Right kidney (tissue), 1 donor: ENCODE measurements at regions not wholly inside any gene's neighbourhood (a gene's known extent, or its start where the extent isn't known, plus 50 kb on each side); places are given as distances from the start of the nearest gene placed in this dataset.

Source experiments
- DNase-seq: peaks from one replicate; pipeline ENCODE4 v3.0.0-alpha.2; 2016

DNA sequence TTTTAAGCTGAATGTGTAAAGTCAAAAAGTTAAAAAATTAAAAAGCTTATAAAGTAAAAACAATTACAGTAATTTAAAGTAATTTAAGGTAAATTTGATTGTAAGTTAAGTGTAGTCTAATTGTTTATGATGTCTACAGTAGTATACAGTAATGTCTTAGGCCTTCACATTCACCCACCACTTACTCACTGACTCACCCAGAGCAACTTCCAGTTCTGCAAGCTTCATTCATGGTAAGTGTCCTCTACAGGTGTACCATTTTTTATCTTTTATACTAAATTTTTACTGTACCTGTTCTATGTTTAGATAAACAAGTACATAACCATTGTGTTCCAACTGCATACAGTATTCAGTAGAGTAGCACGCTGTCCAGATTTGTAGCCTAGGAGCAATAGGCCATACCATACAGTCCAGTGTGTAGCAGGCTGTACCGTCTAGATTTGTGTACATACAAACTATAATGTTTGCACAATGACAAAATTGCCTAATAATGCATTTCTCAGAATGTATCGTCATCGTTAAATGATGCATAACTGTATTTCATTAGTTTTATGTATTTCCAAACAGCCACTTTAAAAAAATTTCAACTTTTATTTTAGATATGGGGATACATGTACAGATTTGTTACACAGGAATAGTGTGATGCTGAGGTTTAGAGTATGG lies 319.3 kb downstream of the DYSF start:
- DNase-seq, result no peak

DNA sequence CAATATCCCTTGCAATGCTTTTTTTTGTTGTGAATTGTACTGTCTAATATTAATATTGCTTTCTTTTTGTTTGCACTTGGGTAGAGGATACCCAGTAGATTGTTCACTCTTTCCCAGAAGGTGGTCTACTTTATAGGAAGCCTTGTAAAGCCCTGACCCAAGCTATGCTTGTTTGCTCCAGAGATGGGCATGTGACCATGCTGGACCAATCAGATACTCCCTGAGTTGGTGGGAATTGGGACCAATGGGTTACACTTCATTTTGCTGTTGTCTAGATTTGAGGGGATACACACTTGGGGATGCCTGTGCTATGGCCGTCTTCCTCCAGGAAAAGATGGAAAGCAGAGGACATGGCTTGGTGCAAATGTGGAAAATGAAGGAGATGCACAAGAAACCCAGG lies 314.3 kb downstream of the DYSF start:
- no peak for DNase-seq

DNA sequence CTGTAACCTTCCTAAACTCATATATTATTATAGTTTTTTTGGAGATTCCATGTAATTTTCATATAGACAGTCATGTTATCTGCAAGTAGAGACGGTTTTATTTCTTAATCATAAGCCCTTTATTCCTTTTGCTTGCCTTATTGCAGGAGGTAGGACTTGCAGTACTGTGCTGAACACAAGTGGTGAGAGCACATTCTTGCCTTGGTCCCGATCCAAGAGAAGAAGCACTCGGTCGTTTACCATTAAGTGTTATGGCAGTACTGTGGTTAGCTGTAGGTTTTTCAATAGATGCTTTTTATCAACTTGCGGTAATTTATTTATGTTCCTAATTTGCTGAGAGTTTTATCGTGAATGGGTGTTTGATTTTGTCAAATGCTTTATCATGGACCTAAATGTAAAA lies 305.7 kb downstream of the DYSF start:
- DNase-seq, result no peak

DNA sequence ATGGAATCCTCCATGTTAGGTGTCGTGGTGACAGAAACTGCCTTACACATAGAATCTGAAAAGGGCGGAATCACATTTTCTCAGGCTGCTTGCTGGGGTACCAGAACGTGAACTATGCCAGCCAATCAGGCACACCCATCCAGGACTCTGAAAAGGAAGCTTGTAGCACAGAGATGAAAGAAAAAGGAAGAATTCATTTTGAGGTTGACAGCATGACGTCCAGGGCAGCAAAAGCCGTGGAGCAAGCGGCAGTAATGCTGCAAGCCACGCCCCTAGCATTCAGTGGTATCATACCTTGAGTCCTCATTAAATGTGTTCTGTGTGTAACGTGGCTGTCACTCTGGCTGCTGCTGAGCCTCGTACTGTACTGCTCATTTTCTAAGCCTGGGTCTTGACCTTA lies 304.0 kb downstream of the DYSF start:
- DNase-seq, result no peak

DNA sequence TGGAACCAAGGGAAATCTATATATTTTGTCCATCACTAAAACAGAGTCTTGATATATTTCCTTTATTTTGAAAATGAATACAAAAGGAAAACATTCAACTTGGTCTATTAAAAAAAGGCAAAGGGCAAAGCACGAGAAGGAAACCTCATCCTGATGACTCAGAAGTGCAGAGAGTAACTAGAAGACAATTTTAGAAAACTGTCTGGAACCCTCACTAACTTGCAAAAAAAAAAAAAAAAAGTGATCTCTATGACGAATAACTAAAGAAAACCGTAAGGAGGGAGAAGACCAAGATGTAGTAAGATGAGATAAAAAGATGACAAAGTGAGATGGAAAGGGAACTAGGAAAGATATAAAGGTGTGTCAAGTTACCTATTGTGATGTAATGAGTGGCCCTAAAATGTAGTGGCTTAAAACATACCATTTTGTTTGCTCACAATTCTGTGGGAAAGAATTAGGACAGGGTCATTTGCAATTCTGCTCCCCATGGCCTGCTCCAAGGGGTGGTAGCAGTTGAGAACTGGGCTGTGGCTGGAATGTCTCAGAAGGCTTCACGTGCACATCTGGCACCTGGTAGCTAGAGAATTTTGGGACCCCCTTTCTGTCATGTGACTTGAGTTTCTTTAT lies 303.0 kb downstream of the DYSF start:
- no peak for DNase-seq

DNA sequence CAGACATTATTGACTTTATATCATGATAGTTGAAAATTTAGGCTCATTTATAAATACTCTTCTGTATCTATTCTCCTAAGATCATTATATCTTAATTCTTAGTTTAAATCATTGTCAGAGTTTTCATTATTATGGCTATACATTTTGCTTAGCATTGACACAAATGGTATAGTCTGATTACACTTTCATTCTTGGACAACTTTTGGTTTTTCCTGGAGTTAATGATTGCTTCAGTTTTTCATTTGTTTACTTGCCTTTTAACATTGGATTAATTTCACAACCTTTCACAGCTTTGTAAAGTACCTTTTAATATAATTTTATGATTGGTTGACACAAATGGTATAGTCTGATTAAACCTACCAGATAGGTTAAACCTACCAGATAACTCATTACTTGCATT lies 298.2 kb downstream of the DYSF start:
- no peak for DNase-seq

DNA sequence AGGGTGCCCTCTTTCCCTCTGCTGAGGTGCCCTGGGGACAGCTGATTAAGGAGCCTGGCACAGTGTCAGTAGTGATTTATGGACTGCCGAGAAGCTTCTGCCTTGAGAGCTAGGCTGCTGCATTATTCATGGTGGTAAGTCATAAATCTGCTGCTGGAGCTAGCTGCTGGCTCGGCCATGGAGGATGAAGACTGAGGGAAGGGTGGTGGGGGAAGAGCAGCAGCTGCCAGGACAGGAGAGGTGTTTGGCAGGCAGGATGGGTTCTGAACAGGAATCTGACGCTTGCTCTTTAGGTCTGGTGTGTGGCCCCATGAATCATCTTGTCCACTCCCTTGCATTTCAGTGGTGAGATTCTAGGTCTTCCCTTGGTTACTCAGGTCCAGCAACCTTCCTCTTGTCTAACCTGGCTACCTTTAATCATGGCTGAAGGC lies 296.3 kb downstream of the DYSF start:
- no peak for DNase-seq

DNA sequence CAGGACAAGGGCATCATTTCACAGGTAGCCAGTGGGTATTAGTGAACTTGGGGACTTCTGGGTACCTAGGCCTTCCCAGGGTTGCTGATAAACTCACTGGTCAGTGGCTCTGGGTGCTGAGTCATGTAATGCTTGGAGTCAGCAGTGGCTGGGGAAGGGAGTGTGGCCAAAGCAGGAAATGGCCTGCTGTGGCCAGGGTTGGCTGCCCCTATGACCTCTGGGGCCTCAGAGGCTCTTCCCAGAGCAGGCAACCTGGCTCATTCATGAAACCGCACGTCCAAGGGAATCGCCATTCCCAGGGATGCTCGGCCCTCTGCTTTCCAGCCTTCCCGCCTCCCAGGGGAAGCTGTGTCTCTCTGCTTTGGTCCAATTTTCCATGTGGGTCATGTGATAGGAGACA lies 294.9 kb downstream of the DYSF start:
- no peak for DNase-seq

DNA sequence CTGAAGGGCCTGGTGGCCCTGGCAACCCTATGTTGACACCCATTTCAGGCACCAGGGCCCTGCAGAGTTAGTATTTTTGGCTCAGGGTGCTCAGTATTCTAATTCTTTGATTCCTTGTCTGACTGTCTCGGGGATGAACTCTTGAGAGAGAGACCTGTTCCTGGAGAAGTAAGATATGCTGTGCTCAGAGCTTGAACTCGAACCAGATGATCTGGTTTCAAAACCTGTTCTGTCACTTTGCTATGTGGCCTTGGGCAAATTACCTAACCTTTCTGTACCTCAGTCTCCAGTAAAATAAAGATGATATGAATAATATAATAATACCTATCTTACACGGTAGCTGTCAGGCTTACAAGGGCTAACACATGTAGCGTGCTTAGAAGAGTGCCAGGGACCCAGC lies 294.2 kb downstream of the DYSF start:
- no peak for DNase-seq

DNA sequence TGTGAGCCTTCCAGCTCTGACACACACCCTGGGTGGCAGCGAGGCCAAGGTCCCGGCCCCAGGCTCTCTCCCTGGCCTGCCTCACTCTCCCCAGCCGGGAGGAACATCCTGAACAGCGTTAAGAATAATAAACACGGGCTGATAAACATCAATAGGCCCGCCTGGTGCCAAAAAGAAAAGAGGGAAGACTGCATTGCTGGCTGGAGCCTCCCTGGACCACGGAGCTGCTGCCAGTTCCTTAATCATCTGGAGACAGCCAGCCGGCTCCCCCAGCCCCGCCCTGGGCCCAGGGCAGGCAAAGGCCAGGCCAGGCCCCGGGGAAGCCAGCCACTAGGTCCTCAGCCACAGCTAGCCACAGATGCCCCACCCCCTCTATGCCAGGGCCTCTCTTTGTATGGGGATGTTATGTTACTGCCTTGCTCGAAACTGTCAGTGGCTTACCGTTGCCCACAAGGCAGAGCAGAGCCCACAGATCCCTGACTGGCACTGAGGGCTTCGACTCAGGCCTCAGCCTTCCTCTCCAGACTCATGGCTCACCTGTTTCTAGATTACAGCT lies 293.7 kb downstream of the DYSF start:
- no peak for DNase-seq

DNA sequence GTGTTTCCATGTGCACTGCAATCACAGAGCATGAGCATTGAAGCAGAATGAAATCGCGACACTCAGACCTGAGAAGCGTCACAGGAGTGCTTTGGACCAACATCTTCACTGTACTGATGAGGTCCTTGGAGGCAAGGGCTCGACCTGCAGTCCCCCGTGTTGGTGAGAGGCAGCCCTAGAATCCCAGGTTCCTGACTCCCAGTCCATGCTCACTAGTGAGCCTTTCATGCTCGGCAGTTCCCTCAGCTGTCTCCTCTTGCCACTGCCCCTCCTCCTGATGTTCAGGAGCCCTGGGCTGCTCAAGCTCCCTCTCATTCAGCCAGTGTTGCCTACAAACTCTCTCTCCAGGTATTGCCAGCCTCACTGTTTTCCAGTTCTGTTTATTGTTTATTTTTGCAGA lies 291.4 kb downstream of the DYSF start:
- no peak for DNase-seq

DNA sequence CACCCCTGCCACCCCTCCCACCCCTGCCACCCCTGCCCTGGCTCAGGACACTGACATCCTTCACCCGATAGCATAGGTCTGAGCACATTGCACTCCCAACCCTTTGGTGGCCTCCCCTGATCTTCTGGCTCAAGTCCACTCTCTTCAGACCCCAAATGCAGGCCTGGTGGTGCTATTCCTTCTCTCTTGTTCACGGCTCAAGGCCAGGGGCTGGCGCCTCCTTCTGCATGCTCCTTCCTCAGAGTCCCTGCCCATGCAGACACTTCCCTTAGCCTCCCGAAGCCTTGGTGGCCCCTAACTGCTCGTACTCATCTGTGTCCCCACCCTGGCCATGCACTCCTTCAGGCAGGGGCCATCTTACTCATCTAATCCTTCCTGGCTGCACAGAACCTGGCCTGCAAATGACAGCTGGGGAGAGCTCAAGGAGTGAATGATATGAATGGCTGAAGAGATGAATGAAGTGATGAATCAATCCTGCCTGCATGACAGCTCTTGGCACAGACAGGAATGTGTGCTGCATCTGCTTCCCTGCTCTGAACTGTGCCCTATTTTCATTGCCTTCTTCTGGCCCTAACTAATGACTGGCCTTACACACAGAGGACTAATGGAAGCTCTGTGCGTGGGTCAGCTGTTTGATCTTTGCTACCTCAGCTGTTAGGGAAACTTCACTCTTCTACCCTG lies 290.8 kb downstream of the DYSF start:
- DNase-seq, result no peak

DNA sequence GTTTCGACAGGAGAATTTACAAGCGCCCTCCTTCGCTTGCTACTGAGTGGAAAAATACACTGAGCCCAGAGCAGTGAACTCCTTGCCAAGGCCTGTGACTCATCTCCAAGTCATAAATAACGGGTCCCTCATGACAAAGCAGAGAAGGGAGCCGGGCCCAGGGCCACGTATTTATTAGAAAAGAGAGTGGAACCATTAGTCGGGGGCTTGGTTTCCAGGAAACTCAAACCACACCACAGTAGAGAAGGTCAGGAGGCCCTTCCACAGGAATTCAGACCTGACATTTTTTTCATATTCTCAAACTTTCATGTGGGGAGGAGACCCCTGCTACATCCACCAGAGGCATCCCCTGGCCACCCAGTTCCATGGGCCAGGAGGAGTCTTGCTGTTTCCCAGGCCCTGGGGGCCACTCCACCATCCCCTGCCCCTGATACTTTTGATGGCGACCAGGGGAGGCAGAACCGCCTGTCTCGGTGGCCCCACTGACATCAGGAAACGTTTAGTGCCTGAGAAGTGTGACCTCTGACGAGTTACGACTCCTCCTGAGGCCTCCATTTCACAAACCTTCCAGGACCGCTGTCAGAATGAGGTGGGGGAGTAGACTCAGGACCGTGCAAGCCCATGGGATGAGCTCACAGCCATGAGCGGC lies 289.7 kb downstream of the DYSF start:
- no peak for DNase-seq

DNA sequence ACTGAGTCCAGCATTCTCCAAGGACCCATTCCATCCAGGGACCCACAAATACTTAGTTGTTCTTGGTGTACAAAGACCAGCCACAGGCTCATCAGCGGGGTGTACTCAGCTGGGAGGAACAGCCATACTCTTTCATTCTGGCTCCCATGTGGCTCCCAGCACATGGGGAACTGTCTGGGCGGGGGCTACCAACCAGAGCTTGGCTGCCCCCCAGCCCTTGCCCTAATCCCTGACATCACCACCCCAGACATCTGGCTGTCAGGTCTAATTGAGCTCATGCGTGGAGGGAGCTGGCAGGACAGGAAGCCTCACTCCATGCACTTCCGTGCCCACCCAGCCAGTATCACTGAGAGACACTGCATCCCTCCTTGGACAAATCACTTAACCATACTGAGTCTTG lies 283.6 kb downstream of the DYSF start:
- DNase-seq, result no peak

DNA sequence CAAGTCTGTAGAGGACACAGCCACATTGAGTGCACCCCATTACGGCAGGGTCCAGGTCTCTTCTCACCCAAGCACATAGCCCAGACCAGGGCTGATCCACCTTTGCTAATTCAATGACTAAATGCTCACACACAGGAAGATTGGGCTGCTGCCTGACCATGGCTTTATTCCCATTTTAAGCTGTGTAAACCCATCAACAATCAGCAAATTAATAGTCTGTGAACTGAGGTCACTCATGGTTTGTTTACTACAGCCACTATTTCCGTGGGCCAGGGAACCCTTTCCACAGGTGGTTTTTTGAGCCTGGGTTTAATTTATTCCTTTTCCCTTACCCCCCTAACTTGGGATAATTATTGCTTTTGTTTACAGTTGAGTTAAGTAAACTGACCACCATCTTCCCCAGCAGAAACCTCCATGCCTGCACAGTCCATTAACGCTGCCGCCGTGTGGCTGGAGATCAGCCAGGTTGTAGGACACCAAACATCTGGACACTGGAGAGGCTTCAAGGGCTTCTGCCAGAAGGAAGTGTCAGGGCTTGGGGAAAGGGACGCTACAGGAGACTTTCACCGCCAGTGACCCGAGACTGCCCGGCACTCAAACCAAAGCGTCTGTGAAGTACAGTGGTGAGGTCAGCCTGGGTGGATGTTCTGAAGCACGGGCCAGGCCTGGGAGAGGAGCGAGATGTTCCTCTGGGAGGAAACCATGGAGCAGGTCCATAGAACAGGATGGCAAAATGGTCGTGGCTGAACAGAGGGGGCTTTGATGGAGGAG lies 282.9 kb downstream of the DYSF start:
- DNase-seq, result peak; percentile 46
